Mammary epithelial cell (primary cell): ENCODE measurements at regions not wholly inside any gene's neighbourhood (a gene's known extent, or its start where the extent isn't known, plus 50 kb on each side); places are given as distances from the start of the nearest gene placed in this dataset.

Source experiments
- EZH2 ChIP-seq: IDR thresholded peaks from 2 replicates; pipeline ENCODE4 v1.6.1; 2012; ENCODE audit warnings: low read length, inconsistent platforms, borderline replicate concordance
- TF ChIP-seq, protein P1 (sequence below), 2 donors: IDR thresholded peaks in 1 of 2; conservative IDR thresholded peaks in 1 of 2; 2 replicates each; pipeline ENCODE4 v1.5.1; 2011 to 2012; ENCODE audit warnings: inconsistent platforms in 2 of 2, low read length in 2 of 2, mild to moderate bottlenecking in 2 of 2, control low read depth in 1 of 2, low read depth in 1 of 2; ENCODE audit not compliant: insufficient read depth in 1 of 2; ENCODE audit errors: extremely low read depth in 1 of 2

DNA sequence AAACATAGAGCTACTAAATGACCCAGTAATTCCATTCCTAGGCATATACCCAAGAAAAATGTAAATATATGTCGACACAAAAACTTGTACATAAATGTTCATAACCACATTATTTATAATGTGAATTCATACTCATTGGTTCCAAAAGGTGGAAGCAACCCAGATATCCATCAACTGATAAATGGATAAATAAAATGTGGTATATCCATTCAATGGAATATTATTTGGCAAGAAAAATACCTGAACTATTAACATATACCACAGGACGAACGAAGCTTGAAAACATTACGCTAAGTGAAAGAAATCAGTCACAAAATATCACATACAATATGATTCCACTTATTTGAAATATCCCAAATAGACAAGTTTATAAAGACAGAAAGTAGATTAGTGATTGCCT, 99.0 kb upstream of the SOX5 start:
- TF ChIP-seq, protein P1, sequence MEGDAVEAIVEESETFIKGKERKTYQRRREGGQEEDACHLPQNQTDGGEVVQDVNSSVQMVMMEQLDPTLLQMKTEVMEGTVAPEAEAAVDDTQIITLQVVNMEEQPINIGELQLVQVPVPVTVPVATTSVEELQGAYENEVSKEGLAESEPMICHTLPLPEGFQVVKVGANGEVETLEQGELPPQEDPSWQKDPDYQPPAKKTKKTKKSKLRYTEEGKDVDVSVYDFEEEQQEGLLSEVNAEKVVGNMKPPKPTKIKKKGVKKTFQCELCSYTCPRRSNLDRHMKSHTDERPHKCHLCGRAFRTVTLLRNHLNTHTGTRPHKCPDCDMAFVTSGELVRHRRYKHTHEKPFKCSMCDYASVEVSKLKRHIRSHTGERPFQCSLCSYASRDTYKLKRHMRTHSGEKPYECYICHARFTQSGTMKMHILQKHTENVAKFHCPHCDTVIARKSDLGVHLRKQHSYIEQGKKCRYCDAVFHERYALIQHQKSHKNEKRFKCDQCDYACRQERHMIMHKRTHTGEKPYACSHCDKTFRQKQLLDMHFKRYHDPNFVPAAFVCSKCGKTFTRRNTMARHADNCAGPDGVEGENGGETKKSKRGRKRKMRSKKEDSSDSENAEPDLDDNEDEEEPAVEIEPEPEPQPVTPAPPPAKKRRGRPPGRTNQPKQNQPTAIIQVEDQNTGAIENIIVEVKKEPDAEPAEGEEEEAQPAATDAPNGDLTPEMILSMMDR (conservative IDR thresholded peaks at IDR 0.05 in 1 of 2, IDR thresholded peaks at IDR 0.05 in 1 of 2; ENCODE audit: extremely low read depth in 1 of 2, insufficient read depth in 1 of 2, low read depth in 1 of 2, low read length in 2 of 2): no peak
- no peak for TF ChIP-seq EZH2
